A673 (cell line): ENCODE measurements at regions not wholly inside any gene's neighbourhood (a gene's known extent, or its start where the extent isn't known, plus 50 kb on each side); places are given as distances from the start of the nearest gene placed in this dataset.

Experiments
- BruUV-seq: library from RNA; stranded (reverse); fragments of 400-500 nt; replicated peaks from 2 replicates; lab custom pipeline; 2021; lab: Mats Ljungman, UMichigan
- CTCF ChIA-PET: fragments of 300-600 bp; sonication (Branson Sonifier 250); formaldehyde crosslinking; loops from one replicate; lab custom pipeline; 2022; ENCODE audit warnings: antibody characterized with exemption; lab: Charles Lee
- POLR2A ChIA-PET: fragments of 300-600 bp; sonication (Branson Sonifier 250); formaldehyde crosslinking; loops from one replicate; lab custom pipeline; 2022; ENCODE audit warnings: antibody characterized with exemption; ENCODE audit not compliant: low non-redundant PET; lab: Charles Lee
- DNase-seq: peaks from one replicate; pipeline ENCODE4 v3.0.0-alpha.2; 2015; ENCODE audit warnings: low spot score
- H3K27ac ChIP-seq: fragments of 200-600 bp; sonication (generic); 2 replicates; pipeline ENCODE4 v1.5.1; 2016; ENCODE audit warnings: mixed run types, low read depth, mild to moderate bottlenecking, mixed read lengths, antibody characterized with exemption, low read length; ENCODE audit not compliant: poor library complexity, severe bottlenecking
- H3K27me3 ChIP-seq: fragments of 200-600 bp; sonication (generic); replicated peaks from 2 replicates; pipeline ENCODE4 v1.6.1; 2017; ENCODE audit warnings: mixed run types, low read depth, mild to moderate bottlenecking, mixed read lengths, antibody characterized with exemption, low read length; ENCODE audit not compliant: insufficient read depth, poor library complexity
- H3K36me3 ChIP-seq: fragments of 200-600 bp; sonication (generic); 2 replicates; pipeline ENCODE4 v1.6.1; 2016; ENCODE audit warnings: mixed run types, mild to moderate bottlenecking, mixed read lengths, antibody characterized with exemption, low read length; ENCODE audit not compliant: insufficient read depth, poor library complexity, severe bottlenecking
- H3K4me1 ChIP-seq: fragments of 200-600 bp; sonication (generic); 2 replicates; pipeline ENCODE4 v1.6.1; 2017; ENCODE audit warnings: mixed run types, mild to moderate bottlenecking, mixed read lengths, antibody characterized with exemption, low read length; ENCODE audit not compliant: insufficient read depth, poor library complexity, severe bottlenecking
- H3K4me3 ChIP-seq: fragments of 200-600 bp; sonication (generic); 2 replicates; pipeline ENCODE4 v1.5.1; 2016; ENCODE audit warnings: low read depth, mixed run types, mild to moderate bottlenecking, mixed read lengths, low read length; ENCODE audit not compliant: poor library complexity, severe bottlenecking
- H3K9me3 ChIP-seq: fragments of 200-600 bp; sonication (generic); 2 replicates; pipeline ENCODE4 v1.6.1; 2016; ENCODE audit warnings: mixed run types, low read depth, mild to moderate bottlenecking, mixed read lengths, antibody characterized with exemption, low read length; ENCODE audit not compliant: poor library complexity, severe bottlenecking
- EZH2 ChIP-seq: fragments of 200-600 bp; sonication (generic); IDR thresholded peaks from 2 replicates; pipeline ENCODE4 v1.6.1; 2017; ENCODE audit warnings: borderline replicate concordance, low read depth, mild to moderate bottlenecking, mixed read lengths, antibody characterized with exemption, low read length; ENCODE audit not compliant: poor library complexity, severe bottlenecking
- intact Hi-C: fragments of 100-400 bp; cut with micrococcal nuclease; formaldehyde crosslinking; loops from one replicate; pipeline ENCODE4 v1.10.0; 2022; ENCODE audit not compliant: unreplicated experiment
- TF ChIP-seq, protein P1 (sequence below): fragments of 300-800, 200-600 bp; sonication (generic); conservative IDR thresholded peaks from 2 replicates; pipeline ENCODE4 v1.5.1; 2017; ENCODE audit warnings: low read depth, mild to moderate bottlenecking, antibody characterized with exemption, low read length, moderate library complexity, mixed read lengths

GRCh38 chr5:54626407-54626806, 108.8 kb downstream of the SNX18 start:
- peaks cover 14% of the 10 kb centered on the region for H3K4me1 ChIP-seq
- ChIA-PET POLR2A (no interaction called here), CTCF (no interaction called here)
- no peaks in the 10 kb centered on the region for H3K36me3 ChIP-seq
- no peak overlapping the region for H3K27ac ChIP-seq
- no peaks in the 10 kb centered on the region for H3K27me3 ChIP-seq
- H3K9me3 ChIP-seq = no peaks in the 10 kb centered on the region
- no peak for DNase-seq
- no peak overlapping the region for H3K4me3 ChIP-seq
- no TSS peak for BruUV-seq
- intact Hi-C loops = no loop called here
- TF ChIP-seq, protein P1, sequence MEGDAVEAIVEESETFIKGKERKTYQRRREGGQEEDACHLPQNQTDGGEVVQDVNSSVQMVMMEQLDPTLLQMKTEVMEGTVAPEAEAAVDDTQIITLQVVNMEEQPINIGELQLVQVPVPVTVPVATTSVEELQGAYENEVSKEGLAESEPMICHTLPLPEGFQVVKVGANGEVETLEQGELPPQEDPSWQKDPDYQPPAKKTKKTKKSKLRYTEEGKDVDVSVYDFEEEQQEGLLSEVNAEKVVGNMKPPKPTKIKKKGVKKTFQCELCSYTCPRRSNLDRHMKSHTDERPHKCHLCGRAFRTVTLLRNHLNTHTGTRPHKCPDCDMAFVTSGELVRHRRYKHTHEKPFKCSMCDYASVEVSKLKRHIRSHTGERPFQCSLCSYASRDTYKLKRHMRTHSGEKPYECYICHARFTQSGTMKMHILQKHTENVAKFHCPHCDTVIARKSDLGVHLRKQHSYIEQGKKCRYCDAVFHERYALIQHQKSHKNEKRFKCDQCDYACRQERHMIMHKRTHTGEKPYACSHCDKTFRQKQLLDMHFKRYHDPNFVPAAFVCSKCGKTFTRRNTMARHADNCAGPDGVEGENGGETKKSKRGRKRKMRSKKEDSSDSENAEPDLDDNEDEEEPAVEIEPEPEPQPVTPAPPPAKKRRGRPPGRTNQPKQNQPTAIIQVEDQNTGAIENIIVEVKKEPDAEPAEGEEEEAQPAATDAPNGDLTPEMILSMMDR = no peak
- no peak for TF ChIP-seq EZH2

- intact Hi-C loops = no loop called here
- ChIA-PET CTCF (no interaction called here), POLR2A (no interaction called here)
- Histone ChIP-seq H3K27ac (no peak overlapping the region), H3K9me3 (no peaks in the 10 kb centered on the region), H3K27me3 (no peaks in the 10 kb centered on the region), H3K4me1 (peaks cover 14% of the 10 kb centered on the region), H3K4me3 (no peak overlapping the region), H3K36me3 (no peaks in the 10 kb centered on the region)
- DNase-seq = peak; percentile 49
- no peak for TF ChIP-seq EZH2
- TF ChIP-seq, protein P1 = no peak
- no TSS peak for BruUV-seq
These were observed 107.4 kb downstream of the SNX18 start for GRCh38 chr5:54624805-54625568.

DNA sequence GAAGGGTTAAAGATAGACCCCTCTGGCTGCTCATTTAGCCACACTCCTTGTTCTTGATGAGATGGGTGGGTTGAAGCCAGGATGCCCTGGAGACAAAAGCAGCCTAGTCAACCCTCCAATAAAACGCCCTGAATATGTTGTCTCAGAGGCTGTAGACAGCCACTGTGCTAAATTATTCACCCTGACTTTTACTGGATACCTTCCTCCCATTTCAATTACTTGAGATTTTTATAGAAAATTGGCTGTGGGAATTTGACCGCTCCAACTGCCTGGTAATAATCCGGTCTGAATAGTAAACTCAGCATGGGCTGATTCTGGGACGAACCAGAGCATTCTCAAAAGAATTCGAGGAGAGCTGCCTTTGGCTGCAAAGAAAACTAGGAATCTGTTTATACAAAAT, 104.2 kb downstream of the SNX18 start:
- POLR2A ChIA-PET = no interaction called here
- DNase-seq = no peak
- Histone ChIP-seq H3K27ac (no peak overlapping the region), H3K4me3 (no peak overlapping the region), H3K36me3 (no peaks in the 10 kb centered on the region), H3K27me3 (no peaks in the 10 kb centered on the region), H3K4me1 (peaks cover 14% of the 10 kb centered on the region), H3K9me3 (no peaks in the 10 kb centered on the region)
- no peak for TF ChIP-seq EZH2
- TF ChIP-seq, protein P1 = no peak
- no TSS peak for BruUV-seq
- intact Hi-C loops = no loop called here
- CTCF ChIA-PET = no interaction called here
